CD14-positive monocyte (primary cell): ENCODE measurements at regions not wholly inside any gene's neighbourhood (a gene's known extent, or its start where the extent isn't known, plus 50 kb on each side); places are given as distances from the start of the nearest gene placed in this dataset.

Source experiments
- DNase-seq, 3 donors: peaks; one replicate each; pipeline ENCODE4 v3.0.0-alpha.2; 2011 to 2022
- H2AFZ ChIP-seq: 2 replicates; pipeline ENCODE4 v1.6.0; 2012; ENCODE audit warnings: mild to moderate bottlenecking, low read depth, low read length, inconsistent platforms; ENCODE audit not compliant: insufficient read depth, poor library complexity, severe bottlenecking
- H3K27ac ChIP-seq, 2 donors: 1 replicate in 1 of 2; 2 replicates in 1 of 2; pipeline ENCODE4 v1.5.1; 2012 to 2013; ENCODE audit warnings: low read length in 2 of 2, control low read depth in 1 of 2, inconsistent platforms in 1 of 2, low read depth in 1 of 2, mild to moderate bottlenecking in 1 of 2
- H3K27me3 ChIP-seq, 2 donors: one replicate each; pipeline versions ENCODE4 v1.6.0 to v1.6.1; 2011 to 2013; ENCODE audit warnings: low read length in 2 of 2; ENCODE audit not compliant: control insufficient read depth in 2 of 2, insufficient read depth in 2 of 2
- H3K36me3 ChIP-seq, 2 donors: replicated peaks in 1 of 2; 1 replicate in 1 of 2; 2 replicates in 1 of 2; pipeline versions ENCODE4 v1.5.1 to v1.6.1; 2012 to 2013; ENCODE audit warnings: low read length in 2 of 2, control low read depth in 1 of 2, inconsistent platforms in 1 of 2, mild to moderate bottlenecking in 1 of 2; ENCODE audit not compliant: insufficient read depth in 2 of 2, control insufficient read depth in 1 of 2
- H3K4me1 ChIP-seq, 2 donors: 1 replicate in 1 of 2; 2 replicates in 1 of 2; pipeline versions ENCODE4 v1.5.1 to v1.6.1; 2012 to 2013; ENCODE audit warnings: low read length in 2 of 2, control low read depth in 1 of 2, inconsistent platforms in 1 of 2, mild to moderate bottlenecking in 1 of 2, moderate library complexity in 1 of 2; ENCODE audit not compliant: insufficient read depth in 2 of 2, control insufficient read depth in 1 of 2
- H3K4me2 ChIP-seq: replicated peaks from 2 replicates; pipeline ENCODE3; 2012; ENCODE audit warnings: low read length, moderate library complexity, mild to moderate bottlenecking; ENCODE audit not compliant: poor library complexity, severe bottlenecking; ENCODE audit errors: extremely low read depth
- H3K4me3 ChIP-seq, 3 experiments: fragments of 200-600 bp in 1 of 3; sonication (generic) in 1 of 3; replicated peaks in 1 of 3; 1 replicate in 2 of 3; 2 replicates in 1 of 3; pipeline ENCODE4 v1.5.1; 2011 to 2013; ENCODE audit warnings: low read length in 3 of 3, mild to moderate bottlenecking in 3 of 3, control low read depth in 2 of 3, low read depth in 2 of 3, inconsistent platforms in 1 of 3, moderate library complexity in 1 of 3
- H3K79me2 ChIP-seq: 2 replicates; pipeline ENCODE4 v1.6.0; 2012; ENCODE audit warnings: mild to moderate bottlenecking, control low read depth, inconsistent platforms, low read length, moderate library complexity; ENCODE audit not compliant: insufficient read depth
- H3K9ac ChIP-seq: 2 replicates; pipeline ENCODE4 v1.6.0; 2017; ENCODE audit warnings: low read length, mild to moderate bottlenecking; ENCODE audit not compliant: insufficient read depth, poor library complexity, severe bottlenecking
- H3K9me3 ChIP-seq, 2 donors: replicated peaks in 1 of 2; 1 replicate in 1 of 2; 2 replicates in 1 of 2; pipeline versions ENCODE4 v1.5.1 to v1.6.1; 2012 to 2013; ENCODE audit warnings: low read length in 2 of 2, control low read depth in 1 of 2; ENCODE audit not compliant: control insufficient read depth in 1 of 2, insufficient read depth in 1 of 2
- H4K20me1 ChIP-seq: 2 replicates; pipeline ENCODE4 v1.6.0; 2012; ENCODE audit warnings: mild to moderate bottlenecking, low read length, control low read depth, moderate library complexity; ENCODE audit not compliant: insufficient read depth
- H3K27ac Mint-ChIP-seq, 7 donors: one replicate each; pipeline ENCODE4 v1.8.0; 2020; ENCODE audit warnings: mild to moderate bottlenecking in 7 of 7, mixed read lengths in 7 of 7, moderate library complexity in 6 of 7, inconsistent platforms in 2 of 7
- H3K27me3 Mint-ChIP-seq, 3 donors: one replicate each; pipeline ENCODE4 v1.8.0; 2021 to 2022; ENCODE audit warnings: low read depth in 3 of 3, mild to moderate bottlenecking in 3 of 3, mixed read lengths in 3 of 3, moderate library complexity in 3 of 3, inconsistent platforms in 1 of 3
- H3K36me3 Mint-ChIP-seq, 2 donors: one replicate each; pipeline ENCODE4 v1.8.0; 2020; ENCODE audit warnings: mixed read lengths in 2 of 2, inconsistent platforms in 1 of 2, mild to moderate bottlenecking in 1 of 2
- H3K4me1 Mint-ChIP-seq: one replicate; pipeline ENCODE4 v1.8.0; 2020; ENCODE audit warnings: mild to moderate bottlenecking, mixed read lengths
- H3K4me3 Mint-ChIP-seq, 2 donors: one replicate each; pipeline ENCODE4 v1.8.0; 2020; ENCODE audit warnings: mild to moderate bottlenecking in 2 of 2, mixed read lengths in 2 of 2, moderate library complexity in 1 of 2
- H3K9me3 Mint-ChIP-seq, 7 donors: one replicate each; pipeline ENCODE4 v1.8.0; 2020 to 2022; ENCODE audit warnings: mixed read lengths in 7 of 7, mild to moderate bottlenecking in 6 of 7, moderate library complexity in 6 of 7, inconsistent platforms in 2 of 7
- CTCF ChIP-seq: fragments of 200-600 bp; IDR thresholded peaks from one replicate; pipeline ENCODE4 v1.8.0; 2022; ENCODE audit warnings: antibody characterized with exemption, mild to moderate bottlenecking
- WGBS: methylation state at CpG from one replicate; pipeline ENCODE4 v1.1.5; 2013; ENCODE audit warnings: missing lambda C conversion rate; ENCODE audit not compliant: insufficient coverage; 5-methylcytosine and 5-hydroxymethylcytosine counted together
- intact Hi-C, 2 donors: fragments of 100-400 bp; cut with micrococcal nuclease; formaldehyde crosslinking; loops; one replicate each; pipeline versions ENCODE4 v1.15.0 to v1.15.1; 2023

- no peaks in the 10 kb centered on the region for H3K36me3 ChIP-seq
- peaks cover 0 to 10% (median 2%) of the 10 kb centered on the region in 7 donors for H3K9me3 Mint-ChIP-seq
- no peak overlapping the region for H3K4me2 ChIP-seq
- H3K4me3 Mint-ChIP-seq: no peak overlapping the region
- no peak for TF ChIP-seq CTCF
- no peak for DNase-seq
- H3K4me3 ChIP-seq: no peak overlapping the region
- H3K4me1 ChIP-seq: peaks cover 46 to 53% of the 10 kb centered on the region in 2 donors
- peaks cover 57% of the 10 kb centered on the region for H3K4me1 Mint-ChIP-seq
- H2AFZ ChIP-seq: no peak overlapping the region
- H3K27me3 Mint-ChIP-seq: peaks cover 0 to 3% (median 0%) of the 10 kb centered on the region in 3 donors
- no peaks in the 10 kb centered on the region for H4K20me1 ChIP-seq
- no peaks in the 10 kb centered on the region for H3K79me2 ChIP-seq
- H3K36me3 Mint-ChIP-seq: peaks cover 6 to 7% of the 10 kb centered on the region in 2 donors
- H3K27me3 ChIP-seq: no peaks in the 10 kb centered on the region
- no peak overlapping the region for H3K27ac Mint-ChIP-seq
- H3K9ac ChIP-seq: no peak overlapping the region
- intact Hi-C loops: loop anchor here in 1 of 2 donors (5.0 kb wide), 1 partner anchor 51 kb away; no protein-coding TSS in a partner anchor
- 97% methylated on average over 2 of the region's 2 CpGs for WGBS
- no peaks in the 10 kb centered on the region for H3K9me3 ChIP-seq
- no peak overlapping the region for H3K27ac ChIP-seq
These were observed 151.3 kb upstream of the APCDD1 start for GRCh38 chr18:10303171-10303570.

GRCh38 chr18:10304853-10305252 lies 149.6 kb upstream of the APCDD1 start:
- H3K4me3 Mint-ChIP-seq: no peak overlapping the region
- DNase-seq: peak; percentile 77 to 88 (median 83)
- Histone ChIP-seq H3K4me2 (no peak overlapping the region), H3K4me1 (peaks cover 36 to 40% of the 10 kb centered on the region in 2 donors), H3K27ac (peak overlapping the region in 1 of 2 donors; percentile 6), H4K20me1 (no peaks in the 10 kb centered on the region), H2AFZ (no peak overlapping the region), H3K36me3 (no peaks in the 10 kb centered on the region), H3K9me3 (no peaks in the 10 kb centered on the region), H3K27me3 (no peaks in the 10 kb centered on the region), H3K79me2 (no peaks in the 10 kb centered on the region), H3K4me3 (no peak overlapping the region), H3K9ac (no peak overlapping the region)
- TF ChIP-seq CTCF: no peak
- peaks cover 0 to 8% (median 2%) of the 10 kb centered on the region in 7 donors for H3K9me3 Mint-ChIP-seq
- H3K27ac Mint-ChIP-seq: peak overlapping the region in 5 of 7 donors; percentile 16 to 79 (median 63)
- intact Hi-C loops: loop anchor here in 1 of 2 donors (2.0 to 5.0 kb wide), 4 partner anchors 14 to 97 kb away; no protein-coding TSS in a partner anchor
- peaks cover 4 to 6% of the 10 kb centered on the region in 2 donors for H3K36me3 Mint-ChIP-seq
- no peaks in the 10 kb centered on the region for H3K27me3 Mint-ChIP-seq
- WGBS: 17% methylated on average over 2 of the region's 3 CpGs
- peaks cover 42% of the 10 kb centered on the region for H3K4me1 Mint-ChIP-seq
